H1 (cell line): ENCODE measurements at regions not wholly inside any gene's neighbourhood (a gene's known extent, or its start where the extent isn't known, plus 50 kb on each side); places are given as distances from the start of the nearest gene placed in this dataset.

Experiments used
- CTCF ChIA-PET: fragments of 300-600 bp; sonication (Branson Sonifier 250); formaldehyde crosslinking; loops from one replicate; lab custom pipeline; 2021; ENCODE audit not compliant: partially characterized antibody; lab: Charles Lee
- POLR2A ChIA-PET: fragments of 300-600 bp; sonication (Branson Sonifier 250); formaldehyde crosslinking; loops from one replicate; lab custom pipeline; 2021; ENCODE audit warnings: inconsistent platforms; ENCODE audit not compliant: partially characterized antibody; lab: Charles Lee
- DNase-seq, 2 experiments: peaks; one replicate each; pipeline versions ENCODE4 v3.0.0 to v3.0.0-alpha.2; 2010 to 2022; ENCODE audit warnings: low spot score in 2 of 2, low read depth in 1 of 2, mixed read lengths in 1 of 2
- FAIRE-seq: peaks from 2 replicates; lab custom pipeline; 2011; peaks lifted over from hg19 to GRCh38; lab: Jason Lieb, UNC
- H2AFZ ChIP-seq: 2 replicates; pipeline ENCODE4 v1.8.1; 2012; ENCODE audit warnings: low read length, inconsistent platforms
- H2AK5ac ChIP-seq: 2 replicates; pipeline ENCODE4 v1.6.1; 2013; ENCODE audit warnings: low read depth, low read length
- H2BK120ac ChIP-seq: replicated peaks from 2 replicates; pipeline ENCODE3; 2013; ENCODE audit warnings: low read depth, low read length, inconsistent platforms
- H2BK12ac ChIP-seq: 2 replicates; pipeline ENCODE4 v1.6.1; 2013; ENCODE audit warnings: low read depth, low read length
- H2BK15ac ChIP-seq: 2 replicates; pipeline ENCODE4 v1.6.1; 2013; ENCODE audit warnings: low read length
- H2BK20ac ChIP-seq: 2 replicates; pipeline ENCODE4 v1.6.1; 2013; ENCODE audit warnings: low read length
- H2BK5ac ChIP-seq: 2 replicates; pipeline ENCODE4 v1.6.1; 2013; ENCODE audit warnings: low read depth, low read length
- H3K14ac ChIP-seq: 2 replicates; pipeline ENCODE4 v1.6.1; 2013; ENCODE audit warnings: inconsistent platforms; ENCODE audit not compliant: insufficient read length
- H3K18ac ChIP-seq: 2 replicates; pipeline ENCODE4 v1.6.1; 2013; ENCODE audit warnings: low read length; ENCODE audit errors: extremely low read depth
- H3K23ac ChIP-seq: 2 replicates; pipeline ENCODE4 v1.6.1; 2013; ENCODE audit warnings: inconsistent platforms; ENCODE audit not compliant: insufficient read length
- H3K23me2 ChIP-seq: 2 replicates; pipeline ENCODE4 v1.6.1; 2013; ENCODE audit warnings: low read depth, low read length
- H3K27ac ChIP-seq: 2 replicates; pipeline ENCODE4 v1.6.1; 2011; ENCODE audit warnings: low read depth, low read length, inconsistent platforms
- H3K27me3 ChIP-seq, 4 experiments: replicated peaks in 1 of 4; 1 replicate in 1 of 4; 2 replicates in 3 of 4; pipeline versions ENCODE4 v1.6.1 to v1.8.1; 2011 to 2013; ENCODE audit warnings: low read length in 3 of 4, mild to moderate bottlenecking in 3 of 4, inconsistent platforms in 2 of 4, mixed read lengths in 2 of 4, moderate library complexity in 1 of 4; ENCODE audit not compliant: control insufficient read depth in 3 of 4, insufficient read depth in 3 of 4; ENCODE audit errors: extremely low read depth in 1 of 4
- H3K36me3 ChIP-seq, 4 experiments: 2 replicates each; pipeline versions ENCODE4 v1.6.1 to v1.8.1; 2011 to 2013; ENCODE audit warnings: mild to moderate bottlenecking in 4 of 4, low read length in 3 of 4, moderate library complexity in 2 of 4, control low read depth in 1 of 4, inconsistent platforms in 1 of 4; ENCODE audit not compliant: insufficient read depth in 4 of 4, control insufficient read depth in 2 of 4
- H3K4ac ChIP-seq: replicated peaks from 2 replicates; pipeline ENCODE3; 2013; ENCODE audit warnings: low read length, low read depth, mixed read lengths, inconsistent platforms; ENCODE audit not compliant: insufficient read length
- H3K4me1 ChIP-seq, 4 experiments: replicated peaks in 1 of 4; 1 replicate in 1 of 4; 2 replicates in 3 of 4; pipeline versions ENCODE4 v1.6.1 to v1.8.1; 2011 to 2013; ENCODE audit warnings: low read length in 3 of 4, inconsistent platforms in 2 of 4, mixed read lengths in 1 of 4; ENCODE audit not compliant: insufficient read depth in 4 of 4, control insufficient read depth in 3 of 4
- H3K4me2 ChIP-seq, 2 experiments: 2 replicates each; pipeline versions ENCODE4 v1.6.1 to v1.8.1; 2011 to 2013; ENCODE audit warnings: low read depth in 2 of 2, low read length in 2 of 2, control low read depth in 1 of 2, inconsistent platforms in 1 of 2, mild to moderate bottlenecking in 1 of 2; ENCODE audit not compliant: insufficient read depth in 1 of 2
- H3K4me3 ChIP-seq, 4 experiments: fragments of 200-600, 300-600 bp in 1 of 4; sonication (generic), shearing (Covaris generic), sonication (Bioruptor Twin) in 1 of 4; 2 replicates each; pipeline versions ENCODE4 v1.5.1 to v1.8.1; 2011 to 2016; ENCODE audit warnings: low read length in 4 of 4, low read depth in 3 of 4, control low read depth in 2 of 4, inconsistent platforms in 2 of 4, mild to moderate bottlenecking in 2 of 4, mixed read lengths in 1 of 4, moderate library complexity in 1 of 4; ENCODE audit not compliant: insufficient read depth in 2 of 4; ENCODE audit errors: extremely low read depth in 1 of 4
- H3K56ac ChIP-seq: replicated peaks from 2 replicates; pipeline ENCODE3; 2013; ENCODE audit warnings: low read depth, mild to moderate bottlenecking, mixed read lengths, low read length, inconsistent platforms; ENCODE audit not compliant: insufficient read length
- H3K79me1 ChIP-seq: 2 replicates; pipeline ENCODE4 v1.6.1; 2013; ENCODE audit warnings: low read depth, low read length, control low read depth
- H3K79me2 ChIP-seq, 2 experiments: 2 replicates each; pipeline versions ENCODE4 v1.6.1 to v1.8.1; 2012 to 2013; ENCODE audit warnings: low read length in 2 of 2, mild to moderate bottlenecking in 2 of 2, inconsistent platforms in 1 of 2; ENCODE audit not compliant: insufficient read depth in 2 of 2, control insufficient read depth in 1 of 2
- H3K9ac ChIP-seq, 4 experiments: replicated peaks in 1 of 4; 1 replicate in 1 of 4; 2 replicates in 3 of 4; pipeline versions ENCODE4 v1.6.1 to v1.8.1; 2011 to 2013; ENCODE audit warnings: low read depth in 3 of 4, low read length in 3 of 4, control low read depth in 2 of 4, mild to moderate bottlenecking in 2 of 4, moderate library complexity in 2 of 4, inconsistent platforms in 1 of 4; ENCODE audit errors: extremely low read depth in 1 of 4
- H3K9me3 ChIP-seq, 2 experiments: 2 replicates each; pipeline versions ENCODE4 v1.6.1 to v1.8.1; 2012 to 2013; ENCODE audit warnings: mild to moderate bottlenecking in 2 of 2, moderate library complexity in 2 of 2, control low read depth in 1 of 2, inconsistent platforms in 1 of 2, low read depth in 1 of 2, low read length in 1 of 2, mixed read lengths in 1 of 2; ENCODE audit not compliant: insufficient read depth in 2 of 2
- H4K20me1 ChIP-seq, 2 experiments: replicated peaks in 1 of 2; 2 replicates each; pipeline versions ENCODE3 to v1.8.1; 2011 to 2013; ENCODE audit warnings: inconsistent platforms in 2 of 2, low read length in 2 of 2, mild to moderate bottlenecking in 1 of 2; ENCODE audit not compliant: insufficient read depth in 2 of 2, control insufficient read depth in 1 of 2
- H4K5ac ChIP-seq: 2 replicates; pipeline ENCODE4 v1.6.1; 2013; ENCODE audit warnings: low read length, low read depth, mixed read lengths, inconsistent platforms; ENCODE audit not compliant: insufficient read length
- H4K8ac ChIP-seq: 2 replicates; pipeline ENCODE4 v1.8.0; 2013; ENCODE audit warnings: mild to moderate bottlenecking, moderate library complexity, low read length, inconsistent platforms; ENCODE audit not compliant: insufficient read depth; ENCODE audit errors: extremely low read depth
- H4K91ac ChIP-seq: replicated peaks from 2 replicates; pipeline ENCODE3; 2013; ENCODE audit warnings: low read length, mixed read lengths, inconsistent platforms; ENCODE audit not compliant: insufficient read length
- ASH2L ChIP-seq: fragments of 200-600, 300-600 bp; sonication (generic); IDR thresholded peaks from one replicate; pipeline ENCODE4 v1.7.1; 2017; ENCODE audit warnings: low read length
- EZH2 ChIP-seq: fragments of 200-600 bp; sonication (generic); IDR thresholded peaks from 2 replicates; pipeline ENCODE4 v1.7.1; 2012; ENCODE audit warnings: low read depth, mild to moderate bottlenecking, moderate library complexity, low read length, inconsistent platforms; ENCODE audit not compliant: severe bottlenecking
- GTF2F1 ChIP-seq: IDR thresholded peaks from 2 replicates; pipeline ENCODE4 v1.6.1; 2012; ENCODE audit warnings: low read depth, low read length, improper control_type of control experiment, borderline replicate concordance
- KDM5A ChIP-seq: fragments of 200-600 bp; IDR thresholded peaks from 2 replicates; pipeline ENCODE4 v1.7.1; 2012; ENCODE audit warnings: mild to moderate bottlenecking, low read length, inconsistent platforms, mixed read lengths
- MAX ChIP-seq: IDR thresholded peaks from 2 replicates; pipeline ENCODE4 v1.6.1; 2012; ENCODE audit warnings: inconsistent platforms
- POU5F1 ChIP-seq: IDR thresholded peaks from 2 replicates; pipeline ENCODE4 v1.6.1; 2011; ENCODE audit warnings: low read depth, mild to moderate bottlenecking, low read length, moderate library complexity
- SAP30 ChIP-seq: fragments of 300-600 bp; sonication (generic); IDR thresholded peaks from 2 replicates; pipeline ENCODE4 v1.7.1; 2012; ENCODE audit warnings: low read length, moderate library complexity, mild to moderate bottlenecking, inconsistent platforms; ENCODE audit not compliant: insufficient read depth, insufficient replicate concordance
- SIN3A ChIP-seq, 2 experiments: IDR thresholded peaks in 1 of 2; conservative IDR thresholded peaks in 1 of 2; 2 replicates each; pipeline ENCODE4 v1.6.1; 2011 to 2012; ENCODE audit warnings: low read length in 2 of 2, improper control_type of control experiment in 1 of 2, low read depth in 1 of 2, mild to moderate bottlenecking in 1 of 2
- SIRT6 ChIP-seq: IDR thresholded peaks from one replicate; pipeline ENCODE4 v1.7.1; 2012; ENCODE audit warnings: low read length, inconsistent platforms
- SP1 ChIP-seq: IDR thresholded peaks from 2 replicates; pipeline ENCODE4 v1.6.1; 2011; ENCODE audit warnings: low read depth, low read length
- SUZ12 ChIP-seq: fragments of 200-600 bp; sonication (generic); IDR thresholded peaks from 2 replicates; pipeline ENCODE4 v1.6.1; 2012; ENCODE audit warnings: mild to moderate bottlenecking, inconsistent platforms, low read length, moderate library complexity, mixed read lengths
- TAF1 ChIP-seq: IDR thresholded peaks from 2 replicates; pipeline ENCODE4 v1.6.1; 2011; ENCODE audit warnings: mild to moderate bottlenecking, low read depth, low read length
- TAF7 ChIP-seq: optimal IDR thresholded peaks from 2 replicates; pipeline ENCODE3; 2011; ENCODE audit warnings: low read depth, mild to moderate bottlenecking, inconsistent platforms, low read length, moderate library complexity, borderline replicate concordance
- WGBS, 2 experiments: shearing (Covaris generic) in 1 of 2; methylation state at CpG; one replicate each; pipeline versions ENCODE4 v1.1.6 to v1.1.7; 2013 to 2015; ENCODE audit warnings: low lambda C conversion rate in 2 of 2, mixed read lengths in 2 of 2, inconsistent platforms in 1 of 2, low coverage in 1 of 2, missing lambda C conversion rate in 1 of 2; ENCODE audit not compliant: insufficient replicate concordance in 2 of 2, insufficient coverage in 1 of 2, insufficient read length in 1 of 2; ENCODE audit errors: extremely low coverage in 1 of 2, missing lambda C conversion rate in 1 of 2; 5-methylcytosine and 5-hydroxymethylcytosine counted together
- TF ChIP-seq, protein P1 (sequence below): IDR thresholded peaks from 2 replicates; pipeline ENCODE4 v1.6.1; 2012; ENCODE audit warnings: low read length, inconsistent platforms

GRCh38 chr1:219778110-219778509 lies 150.2 kb downstream of the SLC30A10 start:
- POLR2A ChIA-PET, result no interaction called here
- CTCF ChIA-PET, result no interaction called here
- TF ChIP-seq EZH2, result no peak
- no peak for TF ChIP-seq TAF1
- no peak for TF ChIP-seq POU5F1
- no peak for TF ChIP-seq MAX
- TF ChIP-seq SIRT6, result no peak
- TF ChIP-seq TAF7, result no peak
- no peak for TF ChIP-seq SIN3A (conservative IDR thresholded peaks at IDR 0.05 in 1 of 2, IDR thresholded peaks at IDR 0.05 in 1 of 2; ENCODE audit: low read depth in 1 of 2, low read length in 2 of 2)
- TF ChIP-seq KDM5A, result no peak
- TF ChIP-seq SUZ12, result no peak
- TF ChIP-seq SP1, result no peak
- no peak for TF ChIP-seq GTF2F1
- TF ChIP-seq SAP30, result no peak
- TF ChIP-seq, protein P1, sequence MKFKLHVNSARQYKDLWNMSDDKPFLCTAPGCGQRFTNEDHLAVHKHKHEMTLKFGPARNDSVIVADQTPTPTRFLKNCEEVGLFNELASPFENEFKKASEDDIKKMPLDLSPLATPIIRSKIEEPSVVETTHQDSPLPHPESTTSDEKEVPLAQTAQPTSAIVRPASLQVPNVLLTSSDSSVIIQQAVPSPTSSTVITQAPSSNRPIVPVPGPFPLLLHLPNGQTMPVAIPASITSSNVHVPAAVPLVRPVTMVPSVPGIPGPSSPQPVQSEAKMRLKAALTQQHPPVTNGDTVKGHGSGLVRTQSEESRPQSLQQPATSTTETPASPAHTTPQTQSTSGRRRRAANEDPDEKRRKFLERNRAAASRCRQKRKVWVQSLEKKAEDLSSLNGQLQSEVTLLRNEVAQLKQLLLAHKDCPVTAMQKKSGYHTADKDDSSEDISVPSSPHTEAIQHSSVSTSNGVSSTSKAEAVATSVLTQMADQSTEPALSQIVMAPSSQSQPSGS, result no peak
- no peak for TF ChIP-seq ASH2L

More at GRCh38 chr1:219778110-219778509, 150.2 kb downstream of the SLC30A10 start:
- H3K4me3 ChIP-seq, result no peak overlapping the region
- no peak overlapping the region for H2BK15ac ChIP-seq
- no peak overlapping the region for H3K14ac ChIP-seq
- H3K23me2 ChIP-seq, result no peaks in the 10 kb centered on the region
- H3K4ac ChIP-seq, result no peak overlapping the region
- H3K23ac ChIP-seq, result no peak overlapping the region
- H2AFZ ChIP-seq, result no peak overlapping the region
- no peaks in the 10 kb centered on the region for H3K4me1 ChIP-seq
- H2AK5ac ChIP-seq, result no peak overlapping the region
- H3K18ac ChIP-seq, result no peak overlapping the region
- H3K56ac ChIP-seq, result no peak overlapping the region
- H4K91ac ChIP-seq, result no peak overlapping the region
- H4K20me1 ChIP-seq, result no peaks in the 10 kb centered on the region
- no peaks in the 10 kb centered on the region for H3K9me3 ChIP-seq
- no peak overlapping the region for H2BK5ac ChIP-seq
- no peak overlapping the region for H2BK20ac ChIP-seq
- H2BK12ac ChIP-seq, result no peak overlapping the region
- 85% methylated on average over 3 of the region's 3 CpGs; no CpG with 5 or more reads in 1 of the 2 experiments for whole genome bisulfite sequencing, 2 experiments
- H4K5ac ChIP-seq, result no peak overlapping the region
- no peak overlapping the region for H3K27ac ChIP-seq
- H3K79me2 ChIP-seq, result no peaks in the 10 kb centered on the region
- no peak for FAIRE-seq
- H4K8ac ChIP-seq, result no peak overlapping the region
- H3K9ac ChIP-seq, result no peak overlapping the region
- no peak for DNase-seq
- H3K27me3 ChIP-seq, result no peaks in the 10 kb centered on the region
- H3K79me1 ChIP-seq, result no peaks in the 10 kb centered on the region
- no peaks in the 10 kb centered on the region for H3K36me3 ChIP-seq
- no peak overlapping the region for H2BK120ac ChIP-seq
- no peak overlapping the region for H3K4me2 ChIP-seq
